Activated naive CD8-positive, alpha-beta T cell treated with anti-CD3 and anti-CD28 coated beads, Interleukin-2, amount 10 ng/mL, durations not matched to agents 7 days and 5 days (primary cell): ENCODE measurements at regions not wholly inside any gene's neighbourhood (a gene's known extent, or its start where the extent isn't known, plus 50 kb on each side); places are given as distances from the start of the nearest gene placed in this dataset.

Experiments
- ATAC-seq: fragments of 150-1000 bp; cut with Tn5 transposase; one replicate; pipeline ENCODE4 v1.10.0; 2021; ENCODE audit warnings: low read depth, moderate library complexity
- POLR2A ChIA-PET: fragments of 350-600 bp; sonication (Branson Sonifier 250); formaldehyde crosslinking; loops from one replicate; lab custom pipeline; 2021; ENCODE audit warnings: antibody characterized with exemption; lab: Charles Lee
- DNase-seq: peaks from one replicate; pipeline ENCODE4 v3.0.0; 2021
- H3K27ac Mint-ChIP-seq: one replicate; pipeline ENCODE4 v1.8.0; 2022; ENCODE audit warnings: mild to moderate bottlenecking, mixed read lengths
- H3K27me3 Mint-ChIP-seq: one replicate; pipeline ENCODE4 v1.8.0; 2022; ENCODE audit warnings: mild to moderate bottlenecking, moderate library complexity, mixed read lengths
- H3K36me3 Mint-ChIP-seq: one replicate; pipeline ENCODE4 v1.8.0; 2021; ENCODE audit warnings: mild to moderate bottlenecking, mixed read lengths
- H3K4me1 Mint-ChIP-seq: one replicate; pipeline ENCODE4 v1.8.0; 2021; ENCODE audit warnings: mixed read lengths
- H3K4me3 Mint-ChIP-seq: one replicate; pipeline ENCODE4 v1.8.0; 2022; ENCODE audit warnings: mild to moderate bottlenecking, moderate library complexity, mixed read lengths
- H3K9me3 Mint-ChIP-seq: one replicate; pipeline ENCODE4 v1.8.0; 2021; ENCODE audit warnings: mixed read lengths

GRCh38 chr16:9689597-9689996 lies 492.6 kb downstream of the GRIN2A start:
- Mint-ChIP-seq H3K36me3 (no peaks in the 10 kb centered on the region), H3K27me3 (no peaks in the 10 kb centered on the region), H3K4me3 (no peak overlapping the region), H3K4me1 (no peaks in the 10 kb centered on the region), H3K27ac (no peak overlapping the region), H3K9me3 (no peaks in the 10 kb centered on the region)
- ATAC-seq (no peak), DNase-seq (no peak)
- POLR2A ChIA-PET, result no interaction called here

GRCh38 chr16:9695152-9695551 lies 487.1 kb downstream of the GRIN2A start:
- no peaks in the 10 kb centered on the region for H3K4me1 Mint-ChIP-seq
- ATAC-seq (no peak), DNase-seq (no peak)
- H3K36me3 Mint-ChIP-seq, result no peaks in the 10 kb centered on the region
- POLR2A ChIA-PET, result no interaction called here
- no peak overlapping the region for H3K27ac Mint-ChIP-seq
- H3K9me3 Mint-ChIP-seq, result no peaks in the 10 kb centered on the region
- no peak overlapping the region for H3K4me3 Mint-ChIP-seq
- no peaks in the 10 kb centered on the region for H3K27me3 Mint-ChIP-seq
